Central memory CD8-positive, alpha-beta T cell (primary cell): ENCODE measurements at regions not wholly inside any gene's neighbourhood (a gene's known extent, or its start where the extent isn't known, plus 50 kb on each side); places are given as distances from the start of the nearest gene placed in this dataset.

ENCODE experiments used
- ATAC-seq: fragments of 150-1000 bp; cut with Tn5 transposase; replicated peaks from 2 replicates; pipeline ENCODE4 v1.10.0; 2022; ENCODE audit warnings: mild to moderate bottlenecking, moderate FRiP score, moderate number of reproducible peaks; ENCODE audit not compliant: poor library complexity, severe bottlenecking; ENCODE audit errors: extremely low read depth
- DNase-seq, 2 donors: peaks; one replicate each; pipeline ENCODE4 v3.0.0; 2021; ENCODE audit warnings: low spot score in 2 of 2
- H3K27ac Mint-ChIP-seq: one replicate; pipeline ENCODE4 v1.8.0; 2022; ENCODE audit warnings: low read depth, mild to moderate bottlenecking, moderate library complexity, mixed read lengths
- H3K27me3 Mint-ChIP-seq: one replicate; pipeline ENCODE4 v1.8.0; 2022; ENCODE audit warnings: mixed read lengths
- H3K36me3 Mint-ChIP-seq: one replicate; pipeline ENCODE4 v1.8.0; 2022; ENCODE audit warnings: mild to moderate bottlenecking, moderate library complexity, mixed read lengths; ENCODE audit not compliant: insufficient read depth
- H3K4me1 Mint-ChIP-seq: one replicate; pipeline ENCODE4 v1.8.0; 2022; ENCODE audit warnings: mixed read lengths
- H3K4me3 Mint-ChIP-seq: one replicate; pipeline ENCODE4 v1.8.0; 2022; ENCODE audit warnings: mild to moderate bottlenecking, moderate library complexity, mixed read lengths
- H3K9me3 Mint-ChIP-seq: one replicate; pipeline ENCODE4 v1.8.0; 2022; ENCODE audit warnings: mixed read lengths

GRCh38 chr6:63424636-63425035, 104.9 kb upstream of the LGSN start:
- no peaks in the 10 kb centered on the region for H3K27me3 Mint-ChIP-seq
- no peaks in the 10 kb centered on the region for H3K9me3 Mint-ChIP-seq
- H3K36me3 Mint-ChIP-seq: no peaks in the 10 kb centered on the region
- no peak for ATAC-seq
- no peak for DNase-seq
- no peak overlapping the region for H3K4me3 Mint-ChIP-seq
- no peaks in the 10 kb centered on the region for H3K4me1 Mint-ChIP-seq
- no peak overlapping the region for H3K27ac Mint-ChIP-seq

GRCh38 chr6:63425493-63425892, 105.7 kb upstream of the LGSN start:
- Mint-ChIP-seq H3K36me3 (no peaks in the 10 kb centered on the region), H3K4me3 (no peak overlapping the region), H3K9me3 (no peaks in the 10 kb centered on the region), H3K27ac (no peak overlapping the region), H3K4me1 (no peaks in the 10 kb centered on the region), H3K27me3 (no peaks in the 10 kb centered on the region)
- ATAC-seq (no peak), DNase-seq (no peak)

GRCh38 chr6:63426844-63427243, 107.1 kb upstream of the LGSN start:
- no peaks in the 10 kb centered on the region for H3K36me3 Mint-ChIP-seq
- no peak overlapping the region for H3K4me3 Mint-ChIP-seq
- DNase-seq (no peak), ATAC-seq (no peak)
- no peaks in the 10 kb centered on the region for H3K9me3 Mint-ChIP-seq
- no peaks in the 10 kb centered on the region for H3K27me3 Mint-ChIP-seq
- H3K4me1 Mint-ChIP-seq: no peaks in the 10 kb centered on the region
- no peak overlapping the region for H3K27ac Mint-ChIP-seq

- H3K36me3 Mint-ChIP-seq: peaks cover 2% of the 10 kb centered on the region
- H3K27ac Mint-ChIP-seq: no peak overlapping the region
- no peaks in the 10 kb centered on the region for H3K9me3 Mint-ChIP-seq
- no peak for DNase-seq
- H3K4me3 Mint-ChIP-seq: no peak overlapping the region
- no peaks in the 10 kb centered on the region for H3K4me1 Mint-ChIP-seq
- no peak for ATAC-seq
- no peaks in the 10 kb centered on the region for H3K27me3 Mint-ChIP-seq
These were observed 108.2 kb upstream of the LGSN start for GRCh38 chr6:63427951-63428350.

- no peaks in the 10 kb centered on the region for H3K4me1 Mint-ChIP-seq
- no peak for ATAC-seq
- no peak overlapping the region for H3K27ac Mint-ChIP-seq
- H3K9me3 Mint-ChIP-seq: no peaks in the 10 kb centered on the region
- no peak overlapping the region for H3K4me3 Mint-ChIP-seq
- H3K27me3 Mint-ChIP-seq: no peaks in the 10 kb centered on the region
- DNase-seq: no peak
- H3K36me3 Mint-ChIP-seq: peaks cover 2% of the 10 kb centered on the region
These were observed 111.3 kb upstream of the LGSN start for GRCh38 chr6:63430985-63431519.

- no peak for ATAC-seq
- Mint-ChIP-seq H3K27ac (no peak overlapping the region), H3K4me1 (no peaks in the 10 kb centered on the region), H3K4me3 (no peak overlapping the region), H3K27me3 (no peaks in the 10 kb centered on the region), H3K36me3 (peaks cover 2% of the 10 kb centered on the region), H3K9me3 (peaks cover 5% of the 10 kb centered on the region)
- DNase-seq: no peak
These were observed 115.2 kb upstream of the LGSN start for GRCh38 chr6:63434943-63435342.

GRCh38 chr6:63436356-63436755, 116.6 kb upstream of the LGSN start:
- H3K9me3 Mint-ChIP-seq: peaks cover 5% of the 10 kb centered on the region
- H3K27ac Mint-ChIP-seq: no peak overlapping the region
- H3K36me3 Mint-ChIP-seq: peaks cover 2% of the 10 kb centered on the region
- ATAC-seq (no peak), DNase-seq (no peak)
- no peak overlapping the region for H3K4me3 Mint-ChIP-seq
- no peaks in the 10 kb centered on the region for H3K4me1 Mint-ChIP-seq
- H3K27me3 Mint-ChIP-seq: no peaks in the 10 kb centered on the region

GRCh38 chr6:63437058-63437457, 117.3 kb upstream of the LGSN start:
- no peak for ATAC-seq
- Mint-ChIP-seq H3K27ac (no peak overlapping the region), H3K9me3 (peaks cover 5% of the 10 kb centered on the region), H3K36me3 (no peaks in the 10 kb centered on the region), H3K4me3 (no peak overlapping the region), H3K4me1 (no peaks in the 10 kb centered on the region), H3K27me3 (no peaks in the 10 kb centered on the region)
- DNase-seq: no peak

GRCh38 chr6:63440057-63440456, 120.3 kb upstream of the LGSN start:
- no peaks in the 10 kb centered on the region for H3K27me3 Mint-ChIP-seq
- H3K27ac Mint-ChIP-seq: no peak overlapping the region
- DNase-seq (no peak), ATAC-seq (no peak)
- no peaks in the 10 kb centered on the region for H3K4me1 Mint-ChIP-seq
- H3K36me3 Mint-ChIP-seq: peaks cover 2% of the 10 kb centered on the region
- peaks cover 5% of the 10 kb centered on the region for H3K9me3 Mint-ChIP-seq
- no peak overlapping the region for H3K4me3 Mint-ChIP-seq

GRCh38 chr6:63440594-63440993, 120.8 kb upstream of the LGSN start:
- Mint-ChIP-seq H3K4me3 (no peak overlapping the region), H3K9me3 (peaks cover 5% of the 10 kb centered on the region), H3K27ac (no peak overlapping the region), H3K36me3 (peaks cover 2% of the 10 kb centered on the region), H3K4me1 (no peaks in the 10 kb centered on the region), H3K27me3 (no peaks in the 10 kb centered on the region)
- DNase-seq (no peak), ATAC-seq (no peak)

- DNase-seq: no peak
- no peak overlapping the region for H3K27ac Mint-ChIP-seq
- peaks cover 2% of the 10 kb centered on the region for H3K36me3 Mint-ChIP-seq
- no peak for ATAC-seq
- no peaks in the 10 kb centered on the region for H3K4me1 Mint-ChIP-seq
- H3K9me3 Mint-ChIP-seq: peaks cover 5% of the 10 kb centered on the region
- H3K27me3 Mint-ChIP-seq: no peaks in the 10 kb centered on the region
- peak overlapping the region; percentile 42 for H3K4me3 Mint-ChIP-seq
These were observed 121.6 kb upstream of the LGSN start for GRCh38 chr6:63441266-63441956.

- no peak overlapping the region for H3K27ac Mint-ChIP-seq
- H3K4me3 Mint-ChIP-seq: no peak overlapping the region
- peaks cover 5% of the 10 kb centered on the region for H3K9me3 Mint-ChIP-seq
- DNase-seq (no peak), ATAC-seq (no peak)
- peaks cover 2% of the 10 kb centered on the region for H3K36me3 Mint-ChIP-seq
- no peaks in the 10 kb centered on the region for H3K27me3 Mint-ChIP-seq
- no peaks in the 10 kb centered on the region for H3K4me1 Mint-ChIP-seq
These were observed 123.1 kb upstream of the LGSN start for GRCh38 chr6:63442870-63443269.

- peaks cover 4% of the 10 kb centered on the region for H3K9me3 Mint-ChIP-seq
- ATAC-seq (no peak), DNase-seq (no peak)
- no peak overlapping the region for H3K4me3 Mint-ChIP-seq
- peaks cover 2% of the 10 kb centered on the region for H3K36me3 Mint-ChIP-seq
- no peaks in the 10 kb centered on the region for H3K27me3 Mint-ChIP-seq
- no peak overlapping the region for H3K27ac Mint-ChIP-seq
- H3K4me1 Mint-ChIP-seq: no peaks in the 10 kb centered on the region
These were observed 125.0 kb upstream of the LGSN start for GRCh38 chr6:63444768-63445167.
